H9 (cell line): ENCODE measurements at regions not wholly inside any gene's neighbourhood (a gene's known extent, or its start where the extent isn't known, plus 50 kb on each side); places are given as distances from the start of the nearest gene placed in this dataset.
"Not testable (repeated sequence)": the region's sequence is repeated elsewhere in the genome, so short reads cannot be mapped to it uniquely, and the experiment has no call there.

ENCODE experiments used
- DNase-seq: peaks from one replicate; pipeline ENCODE4 v3.0.0-alpha.2; 2017
- H2AFZ ChIP-seq: one replicate; pipeline ENCODE4 v1.6.1; 2013; ENCODE audit warnings: mild to moderate bottlenecking, low read length, control low read depth, moderate library complexity
- H2AK5ac ChIP-seq: 2 replicates; pipeline ENCODE4 v1.6.1; 2013; ENCODE audit warnings: low read length, control low read depth, mixed read lengths; ENCODE audit not compliant: insufficient read length
- H2BK120ac ChIP-seq: one replicate; pipeline ENCODE4 v1.6.1; 2013; ENCODE audit warnings: low read depth, mild to moderate bottlenecking, low read length, control low read depth, inconsistent platforms; ENCODE audit not compliant: poor library complexity, severe bottlenecking
- H2BK12ac ChIP-seq: 2 replicates; pipeline ENCODE4 v1.6.1; 2013; ENCODE audit warnings: low read length, control low read depth, mixed read lengths, low read depth; ENCODE audit not compliant: insufficient read length
- H2BK15ac ChIP-seq: 2 replicates; pipeline ENCODE4 v1.6.1; 2013; ENCODE audit warnings: low read depth, low read length, control low read depth
- H2BK20ac ChIP-seq: one replicate; pipeline ENCODE4 v1.6.1; 2013; ENCODE audit warnings: low read depth, mild to moderate bottlenecking, low read length, control low read depth, inconsistent platforms; ENCODE audit not compliant: poor library complexity, severe bottlenecking
- H2BK5ac ChIP-seq: 2 replicates; pipeline ENCODE4 v1.6.1; 2013; ENCODE audit warnings: low read length, control low read depth, mixed read lengths; ENCODE audit not compliant: insufficient read length
- H3K14ac ChIP-seq: 2 replicates; pipeline ENCODE4 v1.6.1; 2013; ENCODE audit warnings: low read length, control low read depth; ENCODE audit not compliant: insufficient read depth
- H3K18ac ChIP-seq: 2 replicates; pipeline ENCODE4 v1.6.1; 2013; ENCODE audit warnings: low read depth, mild to moderate bottlenecking, mixed read lengths, low read length, control low read depth; ENCODE audit not compliant: insufficient read length
- H3K23ac ChIP-seq: 2 replicates; pipeline ENCODE4 v1.6.1; 2013; ENCODE audit warnings: low read length, control low read depth, mixed read lengths, low read depth; ENCODE audit not compliant: insufficient read length
- H3K23me2 ChIP-seq: 2 replicates; pipeline ENCODE4 v1.6.1; 2013; ENCODE audit warnings: low read depth, mild to moderate bottlenecking, mixed read lengths, low read length, control low read depth; ENCODE audit not compliant: insufficient read length, poor library complexity, severe bottlenecking
- H3K27ac ChIP-seq: 2 replicates; pipeline ENCODE4 v1.5.1; 2013; ENCODE audit warnings: low read length, control low read depth, mixed read lengths, low read depth; ENCODE audit not compliant: insufficient read length
- H3K27me3 ChIP-seq: 2 replicates; pipeline ENCODE4 v1.6.1; 2013; ENCODE audit warnings: low read length, control low read depth, inconsistent platforms; ENCODE audit not compliant: insufficient read depth
- H3K4ac ChIP-seq: 2 replicates; pipeline ENCODE4 v1.6.1; 2013; ENCODE audit warnings: low read depth, mild to moderate bottlenecking, control low read depth, inconsistent platforms, low read length, moderate library complexity
- H3K4me1 ChIP-seq: 2 replicates; pipeline ENCODE4 v1.6.1; 2013; ENCODE audit warnings: low read length, control low read depth, inconsistent platforms; ENCODE audit not compliant: insufficient read depth
- H3K4me2 ChIP-seq: 2 replicates; pipeline ENCODE4 v1.6.1; 2013; ENCODE audit warnings: low read length, control low read depth, mixed read lengths; ENCODE audit not compliant: insufficient read length, insufficient read depth
- H3K56ac ChIP-seq: 2 replicates; pipeline ENCODE4 v1.6.1; 2013; ENCODE audit warnings: low read depth, mild to moderate bottlenecking, mixed read lengths, low read length, control low read depth; ENCODE audit not compliant: insufficient read length
- H3K79me1 ChIP-seq: 2 replicates; pipeline ENCODE4 v1.6.1; 2013; ENCODE audit warnings: low read depth, mild to moderate bottlenecking, moderate library complexity, low read length, control low read depth, inconsistent platforms; ENCODE audit not compliant: insufficient read depth, poor library complexity, severe bottlenecking
- H3K79me2 ChIP-seq: 2 replicates; pipeline ENCODE4 v1.6.1; 2013; ENCODE audit warnings: low read length, control low read depth, inconsistent platforms; ENCODE audit not compliant: insufficient read depth
- H3K9ac ChIP-seq: 2 replicates; pipeline ENCODE4 v1.6.1; 2013; ENCODE audit warnings: low read length, control low read depth, mixed read lengths; ENCODE audit not compliant: insufficient read length; ENCODE audit errors: extremely low read depth
- H3K9me3 ChIP-seq: one replicate; pipeline ENCODE4 v1.6.1; 2013; ENCODE audit warnings: low read depth, low read length, inconsistent platforms; ENCODE audit not compliant: control insufficient read depth
- H3T11ph ChIP-seq: one replicate; pipeline ENCODE4 v1.6.1; 2013; ENCODE audit warnings: mild to moderate bottlenecking, low read length, control low read depth, inconsistent platforms
- H4K20me1 ChIP-seq: one replicate; pipeline ENCODE4 v1.6.1; 2013; ENCODE audit not compliant: control insufficient read depth, insufficient read length, insufficient read depth
- H4K5ac ChIP-seq: 2 replicates; pipeline ENCODE4 v1.6.1; 2013; ENCODE audit warnings: low read depth, mild to moderate bottlenecking, mixed read lengths, low read length, control low read depth; ENCODE audit not compliant: insufficient read length
- H4K8ac ChIP-seq: replicated peaks from 2 replicates; pipeline ENCODE4 v1.6.1; 2013; ENCODE audit warnings: low read length, control low read depth, mixed read lengths, low read depth; ENCODE audit not compliant: insufficient read length
- H4K91ac ChIP-seq: 2 replicates; pipeline ENCODE4 v1.6.1; 2013; ENCODE audit warnings: low read depth, mild to moderate bottlenecking, moderate library complexity, mixed read lengths, low read length, control low read depth; ENCODE audit not compliant: insufficient read length
- H3K27ac Mint-ChIP-seq, 3 experiments: 2 replicates in 2 of 3; 3 replicates in 1 of 3; pipeline ENCODE4 v1.8.0; 2020 to 2021; ENCODE audit warnings: mixed read lengths in 3 of 3, mild to moderate bottlenecking in 1 of 3, moderate library complexity in 1 of 3
- H3K27me3 Mint-ChIP-seq: 2 replicates; pipeline ENCODE4 v1.8.0; 2021; ENCODE audit warnings: low read depth, mild to moderate bottlenecking, moderate library complexity, mixed read lengths
- H3K36me3 Mint-ChIP-seq, 3 experiments: 2 replicates in 2 of 3; 3 replicates in 1 of 3; pipeline ENCODE4 v1.8.0; 2020 to 2021; ENCODE audit warnings: low read depth in 3 of 3, mixed read lengths in 3 of 3; ENCODE audit not compliant: insufficient read depth in 1 of 3
- H3K4me1 Mint-ChIP-seq, 2 experiments: 2 replicates each; pipeline ENCODE4 v1.8.0; 2020; ENCODE audit warnings: mixed read lengths in 2 of 2
- H3K4me3 Mint-ChIP-seq, 2 experiments: 2 replicates in 1 of 2; 3 replicates in 1 of 2; pipeline ENCODE4 v1.8.0; 2020 to 2021; ENCODE audit warnings: mild to moderate bottlenecking in 2 of 2, mixed read lengths in 2 of 2, moderate library complexity in 1 of 2
- H3K9me3 Mint-ChIP-seq, 2 experiments: 2 replicates in 1 of 2; 3 replicates in 1 of 2; pipeline ENCODE4 v1.8.0; 2020; ENCODE audit warnings: mild to moderate bottlenecking in 2 of 2, mixed read lengths in 2 of 2, moderate library complexity in 1 of 2
- CTCF ChIP-seq: fragments of 200-600 bp; sonication (generic); conservative IDR thresholded peaks from 3 replicates; pipeline ENCODE4 v1.8.0; 2021; ENCODE audit warnings: antibody characterized with exemption, mild to moderate bottlenecking
- WGBS: extraction: QIAGEN DNeasy Blood & Tissue Kit; methylation state at CpG from one replicate; pipeline ENCODE4 v1.1.7; 2013; ENCODE audit warnings: missing lambda C conversion rate, low lambda C conversion rate, mixed read lengths; ENCODE audit not compliant: insufficient read length; ENCODE audit errors: extremely low coverage; 5-methylcytosine and 5-hydroxymethylcytosine counted together

GRCh38 chr6:30810813-30811339, 66.5 kb upstream of the IER3 start:
- Histone ChIP-seq H3K27me3 (no peaks in the 10 kb centered on the region), H3K9me3 (no peaks in the 10 kb centered on the region), H3T11ph (no peak overlapping the region), H2BK20ac (no peak overlapping the region), H2AK5ac (no peak overlapping the region), H2BK15ac (no peak overlapping the region), H3K4me2 (no peak overlapping the region), H3K79me1 (no peaks in the 10 kb centered on the region), H3K4me1 (peaks cover 6% of the 10 kb centered on the region), H3K23me2 (no peaks in the 10 kb centered on the region), H2BK120ac (no peak overlapping the region), H4K5ac (no peak overlapping the region), H3K56ac (no peak overlapping the region), H3K27ac (no peak overlapping the region), H4K8ac (no peak overlapping the region), H2BK5ac (no peak overlapping the region), H4K20me1 (no peaks in the 10 kb centered on the region), H2AFZ (no peak overlapping the region), H3K18ac (no peak overlapping the region), H3K14ac (no peak overlapping the region; the same call in 1 of the 2 replicates), H3K4ac (no peak overlapping the region), H2BK12ac (no peak overlapping the region), H4K91ac (no peak overlapping the region), H3K9ac (no peak overlapping the region), H3K79me2 (no peaks in the 10 kb centered on the region), H3K23ac (no peak overlapping the region)
- no peak for TF ChIP-seq CTCF
- Mint-ChIP-seq H3K9me3 (peaks cover 0 to 3% of the 10 kb centered on the region in 2 experiments; a peak in 2 of 5 replicates), H3K27me3 (no peaks in the 10 kb centered on the region), H3K4me1 (peaks cover 33 to 39% of the 10 kb centered on the region in 2 experiments), H3K27ac (peak overlapping the region in 1 of 3 experiments; percentile 81; a peak in 2 of 7 replicates), H3K36me3 (peaks cover 0 to 7% (median 4%) of the 10 kb centered on the region in 3 experiments; a peak in 3 of 7 replicates), H3K4me3 (no peak overlapping the region)
- no CpG with 5 or more reads among the region's 7 CpGs for WGBS
- peak; percentile 45 for DNase-seq

DNA sequence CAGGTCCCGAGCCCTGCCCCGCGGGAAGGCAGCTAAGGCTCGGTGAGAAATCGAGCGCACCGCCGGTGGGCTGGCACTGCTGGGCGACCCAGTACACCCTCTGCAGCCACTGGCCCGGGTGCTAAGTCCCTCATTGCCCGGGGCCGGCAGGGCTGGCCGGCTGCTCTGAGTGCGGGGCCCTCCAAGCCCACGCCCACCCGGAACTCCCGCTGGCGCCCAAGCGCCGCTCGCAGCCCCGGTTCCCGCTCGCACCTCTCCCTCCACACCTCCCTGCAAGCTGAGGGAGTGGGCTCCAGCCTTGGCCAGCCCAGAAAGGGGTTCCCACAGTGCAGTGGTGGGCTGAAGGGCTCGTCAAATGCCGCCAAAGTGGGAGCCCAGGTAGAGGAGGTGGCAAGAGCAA, 63.2 kb upstream of the IER3 start:
- H2AFZ ChIP-seq, H2AK5ac ChIP-seq, H4K91ac ChIP-seq, H3K27ac Mint-ChIP-seq, H3K56ac ChIP-seq, H4K8ac ChIP-seq, H3K27me3 ChIP-seq, H2BK5ac ChIP-seq, H2BK15ac ChIP-seq, H3K4me1 ChIP-seq, H2BK120ac ChIP-seq, H3K27me3 Mint-ChIP-seq, H3K4me2 ChIP-seq, H4K5ac ChIP-seq, H3K9me3 Mint-ChIP-seq, H3T11ph ChIP-seq, H3K9me3 ChIP-seq, H2BK12ac ChIP-seq, H3K9ac ChIP-seq, H3K79me1 ChIP-seq, H3K36me3 Mint-ChIP-seq, H3K18ac ChIP-seq, H3K14ac ChIP-seq, H3K4me3 Mint-ChIP-seq, H3K23ac ChIP-seq, H2BK20ac ChIP-seq, H3K4ac ChIP-seq, H3K79me2 ChIP-seq, H3K27ac ChIP-seq, H4K20me1 ChIP-seq, H3K23me2 ChIP-seq, DNase-seq: not testable (repeated sequence)
- WGBS, result no CpG with 5 or more reads among the region's 26 CpGs
- peaks cover 24 to 34% of the 10 kb centered on the region in 2 experiments for H3K4me1 Mint-ChIP-seq
